NT2/D1 (cell line): ENCODE measurements at regions not wholly inside any gene's neighbourhood (a gene's known extent, or its start where the extent isn't known, plus 50 kb on each side); places are given as distances from the start of the nearest gene placed in this dataset.

ENCODE experiments used
- SUZ12 ChIP-seq: IDR thresholded peaks from 2 replicates; pipeline ENCODE4 v1.6.1; 2011; ENCODE audit not compliant: insufficient read length, insufficient read depth; ENCODE audit errors: extremely low read depth
- YY1 ChIP-seq: IDR thresholded peaks from 2 replicates; pipeline ENCODE4 v1.6.1; 2011; ENCODE audit not compliant: insufficient read length, insufficient read depth
- ZNF274 ChIP-seq: IDR thresholded peaks from 2 replicates; pipeline ENCODE4 v1.6.1; 2011; ENCODE audit warnings: mild to moderate bottlenecking, low read depth, low read length

- no peak for TF ChIP-seq YY1
- no peak for TF ChIP-seq ZNF274
- TF ChIP-seq SUZ12 = no peak
These were observed 556.2 kb upstream of the JARID2 start for GRCh38 chr6:14689639-14690038.
